HEK293 (cell line): ENCODE measurements at regions not wholly inside any gene's neighbourhood (a gene's known extent, or its start where the extent isn't known, plus 50 kb on each side); places are given as distances from the start of the nearest gene placed in this dataset.

Experiments
- CTCF ChIA-PET: fragments of 350-600 bp; formaldehyde crosslinking; extraction: SDS; loops from one replicate; lab custom pipeline; 2021; ENCODE audit warnings: antibody characterized with exemption; lab: Yijun Ruan, JAX
- POLR2A ChIA-PET: fragments of 300-600 bp; formaldehyde crosslinking; extraction: SDS; loops from one replicate; lab custom pipeline; 2020; ENCODE audit warnings: antibody characterized with exemption, inconsistent platforms; lab: Yijun Ruan, JAX
- H3K27ac ChIP-seq: fragments of 200-500 bp; sonication (Bioruptor generic); 2 replicates; pipeline ENCODE4 v1.5.1; 2014; ENCODE audit warnings: low read depth, low read length, control low read depth, inconsistent platforms; ENCODE audit errors: extremely low read depth
- H3K36me3 ChIP-seq, 2 experiments: fragments of 200-500 bp in 1 of 2; sonication (Bioruptor generic) in 1 of 2; 1 replicate in 1 of 2; 2 replicates in 1 of 2; pipeline ENCODE4 v1.5.1; 2014 to 2017; ENCODE audit warnings: inconsistent platforms in 2 of 2, low read length in 2 of 2; ENCODE audit not compliant: control insufficient read depth in 2 of 2, insufficient read depth in 1 of 2
- H3K4me1 ChIP-seq: fragments of 200-500 bp; sonication (Bioruptor generic); 2 replicates; pipeline ENCODE4 v1.5.1; 2014; ENCODE audit warnings: mild to moderate bottlenecking, low read length, inconsistent platforms; ENCODE audit not compliant: control insufficient read depth, insufficient read depth
- H3K4me3 ChIP-seq: 2 replicates; pipeline ENCODE4 v1.5.1; 2011; ENCODE audit warnings: low read depth, mild to moderate bottlenecking, control low read depth, low read length, moderate library complexity
- H3K9me3 ChIP-seq: fragments of 200-500 bp; sonication (Bioruptor generic); 2 replicates; pipeline ENCODE4 v1.5.1; 2014; ENCODE audit warnings: low read depth, low read length, inconsistent platforms; ENCODE audit not compliant: control insufficient read depth, insufficient read depth
- SCRT1 ChIP-seq: fragments of 450-650 bp; formaldehyde crosslinking; IDR thresholded peaks from 2 replicates; pipeline ENCODE4 v1.5.1; 2016; ENCODE audit warnings: missing biosample characterization, missing genetic modification characterization, borderline replicate concordance
- ZBTB11 ChIP-seq: fragments of 450-650 bp; formaldehyde crosslinking; conservative IDR thresholded peaks from 2 replicates; pipeline ENCODE4 v1.5.1; 2016; ENCODE audit warnings: low read depth, missing biosample characterization, missing genetic modification characterization
- ZBTB8A ChIP-seq: fragments of 450-650 bp; formaldehyde crosslinking; IDR thresholded peaks from 2 replicates; pipeline ENCODE4 v1.5.1; 2016; ENCODE audit warnings: missing biosample characterization, missing genetic modification characterization
- ZNF112 ChIP-seq: fragments of 450-650 bp; formaldehyde crosslinking; IDR thresholded peaks from 2 replicates; pipeline ENCODE4 v1.5.0; 2017; ENCODE audit warnings: missing biosample characterization, missing genetic modification characterization
- ZNF148 ChIP-seq: fragments of 450-650 bp; formaldehyde crosslinking; IDR thresholded peaks from 2 replicates; pipeline ENCODE4 v1.5.0; 2017; ENCODE audit warnings: missing biosample characterization, missing genetic modification characterization, borderline replicate concordance
- ZNF16 ChIP-seq: fragments of 450-650 bp; formaldehyde crosslinking; IDR thresholded peaks from 2 replicates; pipeline ENCODE4 v1.5.1; 2016; ENCODE audit warnings: low read depth, missing biosample characterization, missing genetic modification characterization
- ZNF175 ChIP-seq: fragments of 450-650 bp; formaldehyde crosslinking; IDR thresholded peaks from 2 replicates; pipeline ENCODE4 v1.5.1; 2016; ENCODE audit warnings: missing biosample characterization, missing genetic modification characterization
- ZNF2 ChIP-seq: fragments of 450-650 bp; formaldehyde crosslinking; IDR thresholded peaks from 2 replicates; pipeline ENCODE4 v1.5.1; 2016; ENCODE audit warnings: missing biosample characterization, missing genetic modification characterization
- ZNF202 ChIP-seq: fragments of 450-650 bp; formaldehyde crosslinking; IDR thresholded peaks from 2 replicates; pipeline ENCODE4 v1.5.1; 2016; ENCODE audit warnings: missing biosample characterization, missing genetic modification characterization, borderline replicate concordance
- ZNF341 ChIP-seq: fragments of 450-650 bp; formaldehyde crosslinking; IDR thresholded peaks from 2 replicates; pipeline ENCODE4; 2016; ENCODE audit warnings: low read depth, missing biosample characterization, missing genetic modification characterization
- ZNF501 ChIP-seq: fragments of 450-650 bp; formaldehyde crosslinking; IDR thresholded peaks from 2 replicates; pipeline ENCODE4 v1.5.1; 2016; ENCODE audit warnings: missing biosample characterization, missing genetic modification characterization
- ZNF530 ChIP-seq: fragments of 450-650 bp; formaldehyde crosslinking; IDR thresholded peaks from 2 replicates; pipeline ENCODE4 v1.5.1; 2016; ENCODE audit warnings: low read depth, missing biosample characterization, missing genetic modification characterization
- ZNF596 ChIP-seq: fragments of 450-650 bp; IDR thresholded peaks from 2 replicates; pipeline ENCODE4 v1.5.0; 2018; ENCODE audit warnings: missing biosample characterization, mild to moderate bottlenecking, missing genetic modification characterization, moderate library complexity
- ZNF621 ChIP-seq: fragments of 450-650 bp; formaldehyde crosslinking; IDR thresholded peaks from 2 replicates; pipeline ENCODE4 v1.5.1; 2017; ENCODE audit warnings: missing biosample characterization, missing genetic modification characterization
- ZNF76 ChIP-seq: fragments of 450-650 bp; formaldehyde crosslinking; IDR thresholded peaks from 2 replicates; pipeline ENCODE4; 2016; ENCODE audit warnings: low read depth, missing biosample characterization, missing genetic modification characterization, borderline replicate concordance

GRCh38 chr20:18971574-18971973, 158.0 kb downstream of the SCP2D1 start (continued):
- TF ChIP-seq ZBTB11 (tag by site-specific recombination) (no peak), ZNF621 (tag by site-specific recombination) (no peak), ZNF202 (tag by site-specific recombination) (no peak), ZNF175 (tag by site-specific recombination) (no peak), ZBTB8A (no peak), ZNF341 (tag by site-specific recombination) (no peak), ZNF76 (tag by site-specific recombination) (no peak), ZNF501 (no peak), ZNF596 (tag by site-specific recombination) (no peak)

- H3K4me3 ChIP-seq = no peak overlapping the region
- H3K27ac ChIP-seq = no peak overlapping the region
- no peak for TF ChIP-seq ZNF112
- no peak for TF ChIP-seq ZNF2 (tag by site-specific recombination)
- no peak for TF ChIP-seq ZNF530 (tag by site-specific recombination)
- no peak for TF ChIP-seq ZNF16 (tag by site-specific recombination)
- no peak for TF ChIP-seq SCRT1 (tag by site-specific recombination)
- POLR2A ChIA-PET = no interaction called here
- H3K4me1 ChIP-seq = no peaks in the 10 kb centered on the region
- CTCF ChIA-PET = no interaction called here
- H3K36me3 ChIP-seq = no peaks in the 10 kb centered on the region
- no peaks in the 10 kb centered on the region for H3K9me3 ChIP-seq
Observed at GRCh38 chr20:18972251-18972876, 158.8 kb downstream of the SCP2D1 start.

- no peak for TF ChIP-seq ZNF148 (tag by site-specific recombination)
- CTCF ChIA-PET = interaction anchor here (0.8 kb wide), 1 partner anchor 146 kb away, joined by 6 read pairs; no protein-coding TSS in a partner anchor
- no peaks in the 10 kb centered on the region for H3K4me1 ChIP-seq
- POLR2A ChIA-PET = no interaction called here
- no peak overlapping the region for H3K4me3 ChIP-seq
- no peak overlapping the region for H3K27ac ChIP-seq
- H3K9me3 ChIP-seq = no peaks in the 10 kb centered on the region
- no peaks in the 10 kb centered on the region for H3K36me3 ChIP-seq
Observed at GRCh38 chr20:18973529-18974173, 160.1 kb downstream of the SCP2D1 start.
